ENCODE measurements at regions not wholly inside any gene's neighbourhood (a gene's known extent, or its start where the extent isn't known, plus 50 kb on each side); places are given as distances from the start of the nearest gene placed in this dataset.

GRCh38 chr9:20291201-20291600 is 331.1 kb downstream of the MLLT3 start:
- Histone ChIP-seq H3K4me3 (ENCODE audit: low read depth, low read length) (no peak overlapping the region), H3K9me3 (ENCODE audit: control insufficient read depth, insufficient read depth, low read depth, low read length) (peaks cover 3% of the 10 kb centered on the region; the same call in 1 of the 2 replicates), H3K27ac (ENCODE audit: low read depth, low read length) (no peak overlapping the region), H3K9ac (ENCODE audit: low read length) (no peak overlapping the region), H3K27me3 (ENCODE audit: control insufficient read depth, insufficient read depth, low read length) (no peaks in the 10 kb centered on the region), H3K4me1 (ENCODE audit: control insufficient read depth, insufficient read depth, low read length) (no peaks in the 10 kb centered on the region), H3K36me3 (ENCODE audit: control insufficient read depth, insufficient read depth, low read length) (no peaks in the 10 kb centered on the region)

GRCh38 chr9:20290257-20290656 is 332.0 kb downstream of the MLLT3 start:
- Histone ChIP-seq H3K4me1 (ENCODE audit: control insufficient read depth, insufficient read depth, low read length) (no peaks in the 10 kb centered on the region), H3K9ac (ENCODE audit: low read length) (no peak overlapping the region)

GRCh38 chr9:20289423-20290010 is 332.8 kb downstream of the MLLT3 start:
- Histone ChIP-seq H3K4me3 (ENCODE audit: low read depth, low read length) (no peak overlapping the region), H3K4me1 (ENCODE audit: control insufficient read depth, insufficient read depth, low read length) (no peaks in the 10 kb centered on the region), H3K9me3 (ENCODE audit: control insufficient read depth, insufficient read depth, low read depth, low read length) (peaks cover 9% of the 10 kb centered on the region; the same call in 1 of the 2 replicates), H3K27me3 (ENCODE audit: control insufficient read depth, insufficient read depth, low read length) (no peaks in the 10 kb centered on the region), H3K36me3 (ENCODE audit: control insufficient read depth, insufficient read depth, low read length) (no peaks in the 10 kb centered on the region), H3K9ac (ENCODE audit: low read length) (no peak overlapping the region), H3K27ac (ENCODE audit: low read depth, low read length) (no peak overlapping the region)

More at GRCh38 chr9:20290257-20290656, 332.0 kb downstream of the MLLT3 start:
- no peak overlapping the region for H3K4me3 ChIP-seq (ENCODE audit: low read depth, low read length)
- peaks cover 9% of the 10 kb centered on the region; the same call in 1 of the 2 replicates for H3K9me3 ChIP-seq (ENCODE audit: control insufficient read depth, insufficient read depth, low read depth, low read length)
- no peaks in the 10 kb centered on the region for H3K36me3 ChIP-seq (ENCODE audit: control insufficient read depth, insufficient read depth, low read length)
- H3K27me3 ChIP-seq (ENCODE audit: control insufficient read depth, insufficient read depth, low read length), result no peaks in the 10 kb centered on the region
- no peak overlapping the region for H3K27ac ChIP-seq (ENCODE audit: low read depth, low read length)

- Histone ChIP-seq H3K36me3 (ENCODE audit: control insufficient read depth, insufficient read depth, low read length) (no peaks in the 10 kb centered on the region), H3K9ac (ENCODE audit: low read length) (no peak overlapping the region), H3K27ac (ENCODE audit: low read depth, low read length) (no peak overlapping the region), H3K4me1 (ENCODE audit: control insufficient read depth, insufficient read depth, low read length) (peaks cover 6% of the 10 kb centered on the region; the same call in 1 of the 2 replicates), H3K27me3 (ENCODE audit: control insufficient read depth, insufficient read depth, low read length) (no peaks in the 10 kb centered on the region), H3K4me3 (ENCODE audit: low read depth, low read length) (no peak overlapping the region), H3K9me3 (ENCODE audit: control insufficient read depth, insufficient read depth, low read depth, low read length) (peaks cover 9% of the 10 kb centered on the region; the same call in 1 of the 2 replicates)
Observed at GRCh38 chr9:20286969-20287368, 335.3 kb downstream of the MLLT3 start.

GRCh38 chr9:20286154-20286700 is 336.1 kb downstream of the MLLT3 start:
- Histone ChIP-seq H3K27me3 (ENCODE audit: control insufficient read depth, insufficient read depth, low read length) (no peaks in the 10 kb centered on the region), H3K4me3 (ENCODE audit: low read depth, low read length) (no peak overlapping the region), H3K9ac (ENCODE audit: low read length) (no peak overlapping the region), H3K4me1 (ENCODE audit: control insufficient read depth, insufficient read depth, low read length) (peaks cover 6% of the 10 kb centered on the region; the same call in 1 of the 2 replicates), H3K9me3 (ENCODE audit: control insufficient read depth, insufficient read depth, low read depth, low read length) (peaks cover 9% of the 10 kb centered on the region; the same call in 1 of the 2 replicates), H3K27ac (ENCODE audit: low read depth, low read length) (no peak overlapping the region), H3K36me3 (ENCODE audit: control insufficient read depth, insufficient read depth, low read length) (no peaks in the 10 kb centered on the region)

- Histone ChIP-seq H3K27ac (ENCODE audit: low read depth, low read length) (no peak overlapping the region), H3K4me3 (ENCODE audit: low read depth, low read length) (no peak overlapping the region), H3K9me3 (ENCODE audit: control insufficient read depth, insufficient read depth, low read depth, low read length) (peaks cover 9% of the 10 kb centered on the region; the same call in 1 of the 2 replicates), H3K36me3 (ENCODE audit: control insufficient read depth, insufficient read depth, low read length) (no peaks in the 10 kb centered on the region), H3K27me3 (ENCODE audit: control insufficient read depth, insufficient read depth, low read length) (no peaks in the 10 kb centered on the region), H3K9ac (ENCODE audit: low read length) (no peak overlapping the region), H3K4me1 (ENCODE audit: control insufficient read depth, insufficient read depth, low read length) (peaks cover 6% of the 10 kb centered on the region; the same call in 1 of the 2 replicates)
Observed at GRCh38 chr9:20284601-20285289, 337.6 kb downstream of the MLLT3 start.

GRCh38 chr9:20280330-20280729 is 342.0 kb downstream of the MLLT3 start:
- H3K9me3 ChIP-seq (ENCODE audit: control insufficient read depth, insufficient read depth, low read depth, low read length), result peaks cover 23% of the 10 kb centered on the region
- H3K4me1 ChIP-seq (ENCODE audit: control insufficient read depth, insufficient read depth, low read length), result peaks cover 6% of the 10 kb centered on the region; the same call in 1 of the 2 replicates
- H3K27ac ChIP-seq (ENCODE audit: low read depth, low read length), result no peak overlapping the region
- no peaks in the 10 kb centered on the region for H3K27me3 ChIP-seq (ENCODE audit: control insufficient read depth, insufficient read depth, low read length)
- no peak overlapping the region for H3K4me3 ChIP-seq (ENCODE audit: low read depth, low read length)
- no peak overlapping the region for H3K9ac ChIP-seq (ENCODE audit: low read length)
- H3K36me3 ChIP-seq (ENCODE audit: control insufficient read depth, insufficient read depth, low read length), result no peaks in the 10 kb centered on the region

- no peak overlapping the region for H3K9ac ChIP-seq (ENCODE audit: low read length)
- no peaks in the 10 kb centered on the region for H3K4me1 ChIP-seq (ENCODE audit: control insufficient read depth, insufficient read depth, low read length)
- H3K27me3 ChIP-seq (ENCODE audit: control insufficient read depth, insufficient read depth, low read length), result no peaks in the 10 kb centered on the region
- no peak overlapping the region for H3K4me3 ChIP-seq (ENCODE audit: low read depth, low read length)
- H3K27ac ChIP-seq (ENCODE audit: low read depth, low read length), result no peak overlapping the region
- peaks cover 37% of the 10 kb centered on the region for H3K9me3 ChIP-seq (ENCODE audit: control insufficient read depth, insufficient read depth, low read depth, low read length)
- no peaks in the 10 kb centered on the region for H3K36me3 ChIP-seq (ENCODE audit: control insufficient read depth, insufficient read depth, low read length)
Observed at GRCh38 chr9:20276762-20277161, 345.5 kb downstream of the MLLT3 start.

- Histone ChIP-seq H3K9me3 (ENCODE audit: control insufficient read depth, insufficient read depth, low read depth, low read length) (peaks cover 36% of the 10 kb centered on the region), H3K27ac (ENCODE audit: low read depth, low read length) (no peak overlapping the region), H3K36me3 (ENCODE audit: control insufficient read depth, insufficient read depth, low read length) (no peaks in the 10 kb centered on the region), H3K4me1 (ENCODE audit: control insufficient read depth, insufficient read depth, low read length) (no peaks in the 10 kb centered on the region), H3K27me3 (ENCODE audit: control insufficient read depth, insufficient read depth, low read length) (no peaks in the 10 kb centered on the region), H3K4me3 (ENCODE audit: low read depth, low read length) (no peak overlapping the region), H3K9ac (ENCODE audit: low read length) (no peak overlapping the region)
Observed at GRCh38 chr9:20271723-20272122, 350.6 kb downstream of the MLLT3 start.

- no peak overlapping the region for H3K9ac ChIP-seq (ENCODE audit: low read length)
- H3K4me3 ChIP-seq (ENCODE audit: low read depth, low read length), result no peak overlapping the region
- H3K9me3 ChIP-seq (ENCODE audit: control insufficient read depth, insufficient read depth, low read depth, low read length), result peaks cover 36% of the 10 kb centered on the region
- H3K27me3 ChIP-seq (ENCODE audit: control insufficient read depth, insufficient read depth, low read length), result no peaks in the 10 kb centered on the region
- H3K4me1 ChIP-seq (ENCODE audit: control insufficient read depth, insufficient read depth, low read length), result no peaks in the 10 kb centered on the region
- no peak overlapping the region for H3K27ac ChIP-seq (ENCODE audit: low read depth, low read length)
- H3K36me3 ChIP-seq (ENCODE audit: control insufficient read depth, insufficient read depth, low read length), result no peaks in the 10 kb centered on the region
Observed at GRCh38 chr9:20271096-20271495, 351.2 kb downstream of the MLLT3 start.

GRCh38 chr9:20270161-20270560 is 352.1 kb downstream of the MLLT3 start:
- Histone ChIP-seq H3K9ac (ENCODE audit: low read length) (no peak overlapping the region), H3K27ac (ENCODE audit: low read depth, low read length) (no peak overlapping the region), H3K9me3 (ENCODE audit: control insufficient read depth, insufficient read depth, low read depth, low read length) (peaks cover 32% of the 10 kb centered on the region), H3K4me1 (ENCODE audit: control insufficient read depth, insufficient read depth, low read length) (no peaks in the 10 kb centered on the region), H3K27me3 (ENCODE audit: control insufficient read depth, insufficient read depth, low read length) (no peaks in the 10 kb centered on the region), H3K36me3 (ENCODE audit: control insufficient read depth, insufficient read depth, low read length) (no peaks in the 10 kb centered on the region), H3K4me3 (ENCODE audit: low read depth, low read length) (no peak overlapping the region)
